Type B pancreatic cell (in vitro differentiated cells): ENCODE measurements at regions not wholly inside any gene's neighbourhood (a gene's known extent, or its start where the extent isn't known, plus 50 kb on each side); places are given as distances from the start of the nearest gene placed in this dataset.

Source experiments
- DNase-seq: peaks from one replicate; pipeline ENCODE4 v3.0.0; 2021; ENCODE audit warnings: mixed read lengths; ENCODE audit not compliant: unreplicated experiment; ENCODE audit errors: extremely low spot score
- H3K27ac Mint-ChIP-seq: 2 replicates; pipeline ENCODE4 v1.8.0; 2021; ENCODE audit warnings: mild to moderate bottlenecking, mixed read lengths
- H3K27me3 Mint-ChIP-seq: 2 replicates; pipeline ENCODE4 v1.8.0; 2021; ENCODE audit warnings: mixed read lengths
- H3K36me3 Mint-ChIP-seq: 2 replicates; pipeline ENCODE4 v1.8.0; 2021; ENCODE audit warnings: mixed read lengths
- H3K4me1 Mint-ChIP-seq: one replicate; pipeline ENCODE4 v1.8.0; 2021; ENCODE audit warnings: mixed read lengths; ENCODE audit not compliant: unreplicated experiment
- H3K4me3 Mint-ChIP-seq: 2 replicates; pipeline ENCODE4 v1.8.0; 2021; ENCODE audit warnings: mild to moderate bottlenecking, mixed read lengths
- H3K9me3 Mint-ChIP-seq: 2 replicates; pipeline ENCODE4 v1.8.0; 2021; ENCODE audit warnings: mixed read lengths
- CTCF ChIP-seq: fragments of 200-600 bp; sonication (generic); conservative IDR thresholded peaks from 2 replicates; pipeline ENCODE4 v1.5.0; 2021; ENCODE audit warnings: antibody characterized with exemption, mild to moderate bottlenecking

GRCh38 chr22:22390989-22391388, 117.6 kb downstream of the ZNF280B start:
- Mint-ChIP-seq H3K36me3 (no peaks in the 10 kb centered on the region), H3K27me3 (peaks cover 61% of the 10 kb centered on the region), H3K4me3 (no peak overlapping the region), H3K4me1 (no peaks in the 10 kb centered on the region), H3K27ac (no peak overlapping the region), H3K9me3 (no peaks in the 10 kb centered on the region)
- TF ChIP-seq CTCF, result no peak
- DNase-seq, result peak; percentile 20

- Mint-ChIP-seq H3K9me3 (no peaks in the 10 kb centered on the region), H3K36me3 (no peaks in the 10 kb centered on the region), H3K4me1 (no peaks in the 10 kb centered on the region), H3K27me3 (peaks cover 57% of the 10 kb centered on the region), H3K27ac (no peak overlapping the region), H3K4me3 (no peak overlapping the region)
- DNase-seq, result no peak
- no peak for TF ChIP-seq CTCF
Measured at GRCh38 chr22:22391543-22391942, 117.0 kb downstream of the ZNF280B start.

- no peaks in the 10 kb centered on the region for H3K4me1 Mint-ChIP-seq
- no peaks in the 10 kb centered on the region for H3K36me3 Mint-ChIP-seq
- no peak for TF ChIP-seq CTCF
- H3K4me3 Mint-ChIP-seq, result no peak overlapping the region
- no peaks in the 10 kb centered on the region for H3K9me3 Mint-ChIP-seq
- H3K27ac Mint-ChIP-seq, result no peak overlapping the region
- peaks cover 56% of the 10 kb centered on the region for H3K27me3 Mint-ChIP-seq
- DNase-seq, result peak; percentile 22
Measured at GRCh38 chr22:22392131-22392530, 116.4 kb downstream of the ZNF280B start.

GRCh38 chr22:22394591-22394990, 114.0 kb downstream of the ZNF280B start:
- H3K9me3 Mint-ChIP-seq, result no peaks in the 10 kb centered on the region
- H3K36me3 Mint-ChIP-seq, result no peaks in the 10 kb centered on the region
- no peak overlapping the region for H3K4me3 Mint-ChIP-seq
- H3K27me3 Mint-ChIP-seq, result peaks cover 49% of the 10 kb centered on the region
- H3K4me1 Mint-ChIP-seq, result no peaks in the 10 kb centered on the region
- no peak for TF ChIP-seq CTCF
- DNase-seq, result peak; percentile 40
- no peak overlapping the region for H3K27ac Mint-ChIP-seq

- Mint-ChIP-seq H3K9me3 (no peaks in the 10 kb centered on the region), H3K27ac (peak overlapping the region; percentile 26)
- DNase-seq, result peak; percentile 37
Measured at GRCh38 chr22:22395245-22395644, 113.3 kb downstream of the ZNF280B start.

More at GRCh38 chr22:22395245-22395644, 113.3 kb downstream of the ZNF280B start:
- Mint-ChIP-seq H3K4me1 (no peaks in the 10 kb centered on the region), H3K4me3 (no peak overlapping the region), H3K36me3 (no peaks in the 10 kb centered on the region), H3K27me3 (peaks cover 50% of the 10 kb centered on the region)
- TF ChIP-seq CTCF, result no peak
